HG03469 (cell line): ENCODE measurements at regions not wholly inside any gene's neighbourhood (a gene's known extent, or its start where the extent isn't known, plus 50 kb on each side); places are given as distances from the start of the nearest gene placed in this dataset.
"Not testable (repeated sequence)": the region's sequence is repeated elsewhere in the genome, so short reads cannot be mapped to it uniquely, and the experiment has no call there.

Source experiments
- ATAC-seq: cut with Tn5 transposase; IDR thresholded peaks from one replicate; pipeline ENCODE4 v1.9.1; 2021; ENCODE audit warnings: mild to moderate bottlenecking, moderate library complexity, moderate number of reproducible peaks; ENCODE audit not compliant: unreplicated experiment

GRCh38 chr18:73045037-73045436, 177.2 kb upstream of the NETO1 start:
- no peak for ATAC-seq

GRCh38 chr18:73043611-73044010, 175.8 kb upstream of the NETO1 start:
- ATAC-seq, result no peak

- no peak for ATAC-seq
These were observed 175.4 kb upstream of the NETO1 start for GRCh38 chr18:73043211-73043610.

- ATAC-seq, result no peak
These were observed 172.5 kb upstream of the NETO1 start for GRCh38 chr18:73040247-73040646.

- peak; percentile 49 for ATAC-seq
These were observed 170.5 kb upstream of the NETO1 start for GRCh38 chr18:73038336-73038735.

GRCh38 chr18:73023975-73024374, 156.2 kb upstream of the NETO1 start:
- ATAC-seq, result no peak

- ATAC-seq, result no peak
These were observed 141.9 kb upstream of the NETO1 start for GRCh38 chr18:73009691-73010090.

- ATAC-seq, result no peak
These were observed 140.1 kb upstream of the NETO1 start for GRCh38 chr18:73007915-73008308.

GRCh38 chr18:73007195-73007914, 139.6 kb upstream of the NETO1 start:
- peak; percentile 55 for ATAC-seq

- no peak for ATAC-seq
These were observed 138.5 kb upstream of the NETO1 start for GRCh38 chr18:73006331-73006730.

- ATAC-seq, result no peak
These were observed 136.5 kb upstream of the NETO1 start for GRCh38 chr18:73004260-73004659.

- no peak for ATAC-seq
These were observed 132.3 kb upstream of the NETO1 start for GRCh38 chr18:72999971-73000607.

- no peak for ATAC-seq
These were observed 127.8 kb upstream of the NETO1 start for GRCh38 chr18:72995558-72995957.

- ATAC-seq, result no peak
These were observed 125.5 kb upstream of the NETO1 start for GRCh38 chr18:72993250-72993649.

GRCh38 chr18:72991379-72991778, 123.6 kb upstream of the NETO1 start:
- ATAC-seq, result no peak

- not testable (repeated sequence) for ATAC-seq
These were observed 119.8 kb upstream of the NETO1 start for GRCh38 chr18:72987570-72987969.

GRCh38 chr18:72986103-72986502, 118.3 kb upstream of the NETO1 start:
- ATAC-seq, result no peak

GRCh38 chr18:72985686-72986085, 117.9 kb upstream of the NETO1 start:
- ATAC-seq, result peak; percentile 70

GRCh38 chr18:72984290-72984689, 116.5 kb upstream of the NETO1 start:
- ATAC-seq, result no peak

- no peak for ATAC-seq
These were observed 106.1 kb upstream of the NETO1 start for GRCh38 chr18:72973841-72974240.

- no peak for ATAC-seq
These were observed 97.8 kb upstream of the NETO1 start for GRCh38 chr18:72965616-72966015.

GRCh38 chr18:72958195-72958594, 90.4 kb upstream of the NETO1 start:
- not testable (repeated sequence) for ATAC-seq

GRCh38 chr18:72948439-72948838, 80.7 kb upstream of the NETO1 start:
- no peak for ATAC-seq
